ENCODE measurements at regions not wholly inside any gene's neighbourhood (a gene's known extent, or its start where the extent isn't known, plus 50 kb on each side); places are given as distances from the start of the nearest gene placed in this dataset.
A peak's percentile ranks its signal among the peaks of the same experiment; 100 is the strongest.

GRCh38 chr17:77534137-77534536 lies 393.4 kb downstream of the SEC14L1 start:
- H3K36me3 ChIP-seq (ENCODE audit: control insufficient read depth, insufficient read depth, low read length) = no peaks in the 10 kb centered on the region
- peaks cover 8% of the 10 kb centered on the region for H3K27me3 ChIP-seq (ENCODE audit: control insufficient read depth, insufficient read depth, low read length, poor library complexity, severe bottlenecking)
- no peak overlapping the region for H3K4me3 ChIP-seq (ENCODE audit: insufficient read depth, low read depth, low read length)
- H3K9me3 ChIP-seq (ENCODE audit: control insufficient read depth, low read length) = no peaks in the 10 kb centered on the region
- WGBS, 2 experiments = 92 to 97% methylated on average over 5 of the region's 5 CpGs
- H3K27ac ChIP-seq (ENCODE audit: insufficient read depth, low read depth, low read length, poor library complexity, severe bottlenecking) = no peak overlapping the region
- no peaks in the 10 kb centered on the region for H3K4me1 ChIP-seq (ENCODE audit: control insufficient read depth, insufficient read depth, low read length)

GRCh38 chr17:77535435-77535834 lies 394.7 kb downstream of the SEC14L1 start:
- H3K27ac ChIP-seq (ENCODE audit: insufficient read depth, low read depth, low read length, poor library complexity, severe bottlenecking) = no peak overlapping the region
- WGBS, 2 experiments = 84 to 85% methylated on average over 10 of the region's 10 CpGs
- no peak overlapping the region for H3K4me3 ChIP-seq (ENCODE audit: insufficient read depth, low read depth, low read length)
- peaks cover 1% of the 10 kb centered on the region for H3K4me1 ChIP-seq (ENCODE audit: control insufficient read depth, insufficient read depth, low read length)
- H3K27me3 ChIP-seq (ENCODE audit: control insufficient read depth, insufficient read depth, low read length, poor library complexity, severe bottlenecking) = no peaks in the 10 kb centered on the region
- H3K9me3 ChIP-seq (ENCODE audit: control insufficient read depth, low read length) = no peaks in the 10 kb centered on the region
- no peaks in the 10 kb centered on the region for H3K36me3 ChIP-seq (ENCODE audit: control insufficient read depth, insufficient read depth, low read length)

GRCh38 chr17:77535892-77536291 lies 395.1 kb downstream of the SEC14L1 start:
- Histone ChIP-seq H3K4me3 (ENCODE audit: insufficient read depth, low read depth, low read length) (no peak overlapping the region), H3K27ac (ENCODE audit: insufficient read depth, low read depth, low read length, poor library complexity, severe bottlenecking) (no peak overlapping the region), H3K27me3 (ENCODE audit: control insufficient read depth, insufficient read depth, low read length, poor library complexity, severe bottlenecking) (no peaks in the 10 kb centered on the region), H3K36me3 (ENCODE audit: control insufficient read depth, insufficient read depth, low read length) (no peaks in the 10 kb centered on the region), H3K9me3 (ENCODE audit: control insufficient read depth, low read length) (no peaks in the 10 kb centered on the region), H3K4me1 (ENCODE audit: control insufficient read depth, insufficient read depth, low read length) (peaks cover 6% of the 10 kb centered on the region)
- WGBS, 2 experiments = 86 to 89% methylated on average over 6 of the region's 6 CpGs

- no peak overlapping the region for H3K4me3 ChIP-seq (ENCODE audit: insufficient read depth, low read depth, low read length)
- 91 to 95% methylated on average over 7 of the region's 7 CpGs for WGBS, 2 experiments
- H3K4me1 ChIP-seq (ENCODE audit: control insufficient read depth, insufficient read depth, low read length) = peaks cover 21% of the 10 kb centered on the region
- no peaks in the 10 kb centered on the region for H3K36me3 ChIP-seq (ENCODE audit: control insufficient read depth, insufficient read depth, low read length)
- H3K9me3 ChIP-seq (ENCODE audit: control insufficient read depth, low read length) = no peaks in the 10 kb centered on the region
- no peak overlapping the region for H3K27ac ChIP-seq (ENCODE audit: insufficient read depth, low read depth, low read length, poor library complexity, severe bottlenecking)
- no peaks in the 10 kb centered on the region for H3K27me3 ChIP-seq (ENCODE audit: control insufficient read depth, insufficient read depth, low read length, poor library complexity, severe bottlenecking)
These were observed 396.8 kb downstream of the SEC14L1 start for GRCh38 chr17:77537566-77537965.

GRCh38 chr17:77540531-77540930 lies 399.8 kb downstream of the SEC14L1 start:
- H3K36me3 ChIP-seq (ENCODE audit: control insufficient read depth, insufficient read depth, low read length) = no peaks in the 10 kb centered on the region
- H3K27ac ChIP-seq (ENCODE audit: insufficient read depth, low read depth, low read length, poor library complexity, severe bottlenecking) = no peak overlapping the region
- no peaks in the 10 kb centered on the region for H3K9me3 ChIP-seq (ENCODE audit: control insufficient read depth, low read length)
- H3K4me1 ChIP-seq (ENCODE audit: control insufficient read depth, insufficient read depth, low read length) = peaks cover 30% of the 10 kb centered on the region
- no peaks in the 10 kb centered on the region for H3K27me3 ChIP-seq (ENCODE audit: control insufficient read depth, insufficient read depth, low read length, poor library complexity, severe bottlenecking)
- no peak overlapping the region for H3K4me3 ChIP-seq (ENCODE audit: insufficient read depth, low read depth, low read length)
- WGBS, 2 experiments = 63 to 64% methylated on average over 11 of the region's 11 CpGs

GRCh38 chr17:77540975-77541374 lies 400.2 kb downstream of the SEC14L1 start:
- Histone ChIP-seq H3K4me3 (ENCODE audit: insufficient read depth, low read depth, low read length) (no peak overlapping the region), H3K27ac (ENCODE audit: insufficient read depth, low read depth, low read length, poor library complexity, severe bottlenecking) (no peak overlapping the region), H3K36me3 (ENCODE audit: control insufficient read depth, insufficient read depth, low read length) (no peaks in the 10 kb centered on the region), H3K9me3 (ENCODE audit: control insufficient read depth, low read length) (no peaks in the 10 kb centered on the region), H3K27me3 (ENCODE audit: control insufficient read depth, insufficient read depth, low read length, poor library complexity, severe bottlenecking) (no peaks in the 10 kb centered on the region), H3K4me1 (ENCODE audit: control insufficient read depth, insufficient read depth, low read length) (peaks cover 30% of the 10 kb centered on the region)
- 7 to 9% methylated on average over 15 of the region's 15 CpGs for WGBS, 2 experiments

GRCh38 chr17:77542011-77542410 lies 401.2 kb downstream of the SEC14L1 start:
- WGBS, 2 experiments = 46% methylated on average over 1 of the region's 1 CpG; no CpG with 5 or more reads in 1 of the 2 experiments
- Histone ChIP-seq H3K27me3 (ENCODE audit: control insufficient read depth, insufficient read depth, low read length, poor library complexity, severe bottlenecking) (no peaks in the 10 kb centered on the region), H3K36me3 (ENCODE audit: control insufficient read depth, insufficient read depth, low read length) (no peaks in the 10 kb centered on the region), H3K27ac (ENCODE audit: insufficient read depth, low read depth, low read length, poor library complexity, severe bottlenecking) (peak overlapping the region; percentile 0), H3K4me1 (ENCODE audit: control insufficient read depth, insufficient read depth, low read length) (peaks cover 39% of the 10 kb centered on the region), H3K9me3 (ENCODE audit: control insufficient read depth, low read length) (no peaks in the 10 kb centered on the region), H3K4me3 (ENCODE audit: insufficient read depth, low read depth, low read length) (no peak overlapping the region)

- Histone ChIP-seq H3K9me3 (ENCODE audit: control insufficient read depth, low read length) (no peaks in the 10 kb centered on the region), H3K36me3 (ENCODE audit: control insufficient read depth, insufficient read depth, low read length) (no peaks in the 10 kb centered on the region), H3K4me3 (ENCODE audit: insufficient read depth, low read depth, low read length) (no peak overlapping the region), H3K4me1 (ENCODE audit: control insufficient read depth, insufficient read depth, low read length) (peaks cover 41% of the 10 kb centered on the region), H3K27ac (ENCODE audit: insufficient read depth, low read depth, low read length, poor library complexity, severe bottlenecking) (peak overlapping the region; percentile 0), H3K27me3 (ENCODE audit: control insufficient read depth, insufficient read depth, low read length, poor library complexity, severe bottlenecking) (no peaks in the 10 kb centered on the region)
- WGBS, 2 experiments = 13 to 15% methylated on average over 13 of the region's 13 CpGs
These were observed 402.1 kb downstream of the SEC14L1 start for GRCh38 chr17:77542551-77543490.

GRCh38 chr17:77543801-77544200 lies 403.0 kb downstream of the SEC14L1 start:
- WGBS, 2 experiments = 89 to 90% methylated on average over 15 of the region's 15 CpGs
- peaks cover 41% of the 10 kb centered on the region for H3K4me1 ChIP-seq (ENCODE audit: control insufficient read depth, insufficient read depth, low read length)

GRCh38 chr17:77544347-77545110 lies 403.8 kb downstream of the SEC14L1 start:
- H3K9me3 ChIP-seq (ENCODE audit: control insufficient read depth, low read length) = no peaks in the 10 kb centered on the region
- H3K36me3 ChIP-seq (ENCODE audit: control insufficient read depth, insufficient read depth, low read length) = no peaks in the 10 kb centered on the region
- H3K4me1 ChIP-seq (ENCODE audit: control insufficient read depth, insufficient read depth, low read length) = peaks cover 43% of the 10 kb centered on the region
- WGBS, 2 experiments = 90 to 91% methylated on average over 13 of the region's 13 CpGs
- H3K27me3 ChIP-seq (ENCODE audit: control insufficient read depth, insufficient read depth, low read length, poor library complexity, severe bottlenecking) = no peaks in the 10 kb centered on the region
- H3K4me3 ChIP-seq (ENCODE audit: insufficient read depth, low read depth, low read length) = no peak overlapping the region
- H3K27ac ChIP-seq (ENCODE audit: insufficient read depth, low read depth, low read length, poor library complexity, severe bottlenecking) = no peak overlapping the region

More at GRCh38 chr17:77543801-77544200, 403.0 kb downstream of the SEC14L1 start:
- Histone ChIP-seq H3K36me3 (ENCODE audit: control insufficient read depth, insufficient read depth, low read length) (no peaks in the 10 kb centered on the region), H3K27ac (ENCODE audit: insufficient read depth, low read depth, low read length, poor library complexity, severe bottlenecking) (no peak overlapping the region), H3K27me3 (ENCODE audit: control insufficient read depth, insufficient read depth, low read length, poor library complexity, severe bottlenecking) (no peaks in the 10 kb centered on the region), H3K9me3 (ENCODE audit: control insufficient read depth, low read length) (no peaks in the 10 kb centered on the region), H3K4me3 (ENCODE audit: insufficient read depth, low read depth, low read length) (no peak overlapping the region)

All from ectodermal cell (in vitro differentiated cells).